Vagina (tissue), 2 donors: ENCODE measurements at regions not wholly inside any gene's neighbourhood (a gene's known extent, or its start where the extent isn't known, plus 50 kb on each side); places are given as distances from the start of the nearest gene placed in this dataset.

ENCODE experiments used
- CTCF ChIP-seq, 3 experiments: fragments of 450-650 bp in 2 of 3; fragments of 200-600 bp in 1 of 3; sonication (generic) in 1 of 3; IDR thresholded peaks; one replicate each; pipeline ENCODE4 v1.5.1; 2017 to 2019; ENCODE audit warnings: antibody characterized with exemption in 3 of 3, mild to moderate bottlenecking in 2 of 3, moderate library complexity in 2 of 3
- POLR2A ChIP-seq, 2 donors: fragments of 450-650 bp; IDR thresholded peaks; one replicate each; pipeline ENCODE4 v1.6.1; 2017; ENCODE audit warnings: antibody characterized with exemption in 2 of 2, mild to moderate bottlenecking in 2 of 2, moderate library complexity in 2 of 2
- POLR2AphosphoS5 ChIP-seq, 2 donors: sonication (generic); formaldehyde crosslinking; IDR thresholded peaks; one replicate each; pipeline ENCODE4 v1.9.0; 2017; ENCODE audit warnings: antibody characterized with exemption in 2 of 2, mild to moderate bottlenecking in 2 of 2, low read depth in 1 of 2; ENCODE audit not compliant: insufficient read depth in 1 of 2

GRCh38 chr2:118496870-118497611 is 350.4 kb downstream of the EN1 start:
- TF ChIP-seq CTCF (IDR thresholded peaks at IDR 0.05) = no peak
- TF ChIP-seq POLR2A (IDR thresholded peaks at IDR 0.05) = no peak
- TF ChIP-seq POLR2AphosphoS5 (IDR thresholded peaks at IDR 0.05; ENCODE audit: insufficient read depth in 1 of 2, low read depth in 1 of 2) = no peak
